GM12865 (cell line): ENCODE measurements at regions not wholly inside any gene's neighbourhood (a gene's known extent, or its start where the extent isn't known, plus 50 kb on each side); places are given as distances from the start of the nearest gene placed in this dataset.

Experiments used
- DNase-seq: peaks from one replicate; pipeline ENCODE4 v3.0.0; 2010; ENCODE audit warnings: low read depth
- H3K4me3 ChIP-seq: 2 replicates; pipeline ENCODE4 v1.5.1; 2011; ENCODE audit warnings: mild to moderate bottlenecking, low read depth, low read length, control low read depth
- TF ChIP-seq, protein P1 (sequence below): IDR thresholded peaks from 2 replicates; pipeline ENCODE4 v1.5.1; 2011; ENCODE audit warnings: low read length, control low read depth, low read depth, inconsistent platforms; ENCODE audit not compliant: insufficient read depth; ENCODE audit errors: missing control alignments

DNA sequence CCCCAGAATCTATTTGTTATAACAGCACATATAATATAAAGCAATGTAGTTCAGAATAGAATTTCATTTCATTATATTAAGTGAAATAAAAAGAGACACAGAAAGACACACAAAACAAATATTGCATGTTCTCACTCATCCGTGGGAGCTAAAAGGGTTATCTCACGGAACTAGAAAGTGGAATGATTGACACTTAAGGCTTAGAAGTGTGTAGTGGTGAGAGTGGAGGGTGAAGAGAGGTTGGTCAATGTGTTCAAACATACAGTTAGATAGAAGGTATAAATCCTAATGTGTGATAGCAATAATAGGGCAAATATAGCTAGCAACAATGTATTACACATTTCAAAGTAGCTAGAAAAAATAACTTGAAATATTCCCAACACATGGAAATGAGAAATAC is 1001.7 kb upstream of the TMPRSS15 start:
- TF ChIP-seq, protein P1, sequence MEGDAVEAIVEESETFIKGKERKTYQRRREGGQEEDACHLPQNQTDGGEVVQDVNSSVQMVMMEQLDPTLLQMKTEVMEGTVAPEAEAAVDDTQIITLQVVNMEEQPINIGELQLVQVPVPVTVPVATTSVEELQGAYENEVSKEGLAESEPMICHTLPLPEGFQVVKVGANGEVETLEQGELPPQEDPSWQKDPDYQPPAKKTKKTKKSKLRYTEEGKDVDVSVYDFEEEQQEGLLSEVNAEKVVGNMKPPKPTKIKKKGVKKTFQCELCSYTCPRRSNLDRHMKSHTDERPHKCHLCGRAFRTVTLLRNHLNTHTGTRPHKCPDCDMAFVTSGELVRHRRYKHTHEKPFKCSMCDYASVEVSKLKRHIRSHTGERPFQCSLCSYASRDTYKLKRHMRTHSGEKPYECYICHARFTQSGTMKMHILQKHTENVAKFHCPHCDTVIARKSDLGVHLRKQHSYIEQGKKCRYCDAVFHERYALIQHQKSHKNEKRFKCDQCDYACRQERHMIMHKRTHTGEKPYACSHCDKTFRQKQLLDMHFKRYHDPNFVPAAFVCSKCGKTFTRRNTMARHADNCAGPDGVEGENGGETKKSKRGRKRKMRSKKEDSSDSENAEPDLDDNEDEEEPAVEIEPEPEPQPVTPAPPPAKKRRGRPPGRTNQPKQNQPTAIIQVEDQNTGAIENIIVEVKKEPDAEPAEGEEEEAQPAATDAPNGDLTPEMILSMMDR: no peak
- no peak for DNase-seq

DNA sequence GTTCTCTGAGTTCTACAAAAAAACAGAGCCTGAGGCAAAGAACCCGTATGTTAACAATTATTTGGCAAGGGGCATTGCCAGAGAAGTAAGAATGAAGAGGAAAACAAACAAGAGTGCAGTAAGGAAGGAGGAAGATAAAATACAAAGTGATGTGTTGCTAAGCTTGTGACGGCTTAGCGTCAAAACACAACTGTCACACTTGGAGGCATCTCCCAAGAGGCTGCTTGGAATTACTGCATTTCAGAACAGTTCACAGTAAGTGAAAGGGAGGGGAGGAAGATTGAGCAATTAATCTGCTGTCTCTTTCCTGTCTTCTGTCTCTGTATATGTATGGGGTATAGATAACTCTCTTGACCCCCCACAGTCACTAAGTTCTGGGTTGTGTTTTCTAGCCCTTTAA is 1017.0 kb upstream of the TMPRSS15 start:
- DNase-seq: no peak
- no peak overlapping the region for H3K4me3 ChIP-seq
- TF ChIP-seq, protein P1: no peak

More for the DNA sequence above, 1001.7 kb upstream of the TMPRSS15 start:
- H3K4me3 ChIP-seq: no peak overlapping the region

DNA sequence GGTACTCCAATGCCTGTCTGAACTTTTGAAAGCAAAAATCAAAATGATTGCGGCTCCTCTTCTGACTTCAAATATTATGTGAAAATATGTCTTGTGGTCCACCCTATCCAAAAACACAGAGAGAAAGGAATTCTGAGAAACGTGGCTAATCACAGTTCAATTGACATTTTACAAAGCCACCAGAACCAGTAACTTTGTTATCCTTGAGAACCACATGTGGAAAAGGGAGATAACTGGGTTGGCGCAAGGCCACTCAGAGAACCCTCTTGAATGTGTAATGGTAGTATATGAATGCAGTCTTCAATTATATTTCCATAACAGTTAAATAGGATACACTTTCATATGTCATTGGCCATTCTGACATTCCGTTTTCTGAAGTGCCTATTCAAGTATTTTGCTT is 1030.0 kb upstream of the TMPRSS15 start:
- no peak overlapping the region for H3K4me3 ChIP-seq
- DNase-seq: no peak

DNA sequence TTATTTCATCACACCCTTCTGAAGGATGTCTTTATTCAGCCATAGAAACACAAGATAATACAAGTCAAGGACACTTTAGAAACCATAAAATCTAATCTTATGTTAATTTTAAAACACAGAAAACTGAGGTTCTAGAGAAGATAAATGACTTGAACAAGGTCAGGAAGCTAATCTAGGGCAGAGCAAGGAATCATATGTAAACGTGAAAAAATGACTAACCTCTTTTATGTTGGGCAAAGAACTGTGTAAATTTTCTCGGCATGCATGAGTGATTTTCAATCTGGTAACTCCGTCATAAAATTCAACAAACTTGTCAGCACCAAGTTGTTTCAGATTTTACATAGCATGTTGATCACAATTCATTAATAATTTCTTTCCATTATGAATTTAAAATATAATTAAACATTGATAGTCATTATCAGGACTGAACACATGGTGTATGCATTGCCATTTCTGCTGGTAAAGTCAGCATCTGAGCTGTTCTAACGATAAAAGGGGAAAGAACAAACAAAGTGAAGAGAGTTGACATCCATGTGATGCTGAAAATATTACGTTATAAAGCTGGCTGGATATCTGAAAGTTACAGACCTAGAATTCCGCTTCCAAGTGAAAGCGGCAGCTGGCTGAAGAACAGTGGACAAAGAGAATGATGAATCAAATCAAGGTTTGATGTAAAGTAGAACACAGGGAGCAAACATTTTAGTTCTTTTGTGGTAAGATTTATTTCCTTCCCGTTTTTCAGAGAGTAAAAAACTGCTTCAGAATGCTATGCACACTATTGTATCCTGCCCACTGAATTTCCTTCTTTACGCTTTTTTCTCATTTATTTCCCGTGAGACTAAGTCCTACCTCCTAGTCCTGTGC is 1037.4 kb upstream of the TMPRSS15 start:
- peak; percentile 15 for DNase-seq
- TF ChIP-seq, protein P1: no peak
- no peak overlapping the region for H3K4me3 ChIP-seq

More for the DNA sequence above, 1030.0 kb upstream of the TMPRSS15 start:
- TF ChIP-seq, protein P1: no peak

DNA sequence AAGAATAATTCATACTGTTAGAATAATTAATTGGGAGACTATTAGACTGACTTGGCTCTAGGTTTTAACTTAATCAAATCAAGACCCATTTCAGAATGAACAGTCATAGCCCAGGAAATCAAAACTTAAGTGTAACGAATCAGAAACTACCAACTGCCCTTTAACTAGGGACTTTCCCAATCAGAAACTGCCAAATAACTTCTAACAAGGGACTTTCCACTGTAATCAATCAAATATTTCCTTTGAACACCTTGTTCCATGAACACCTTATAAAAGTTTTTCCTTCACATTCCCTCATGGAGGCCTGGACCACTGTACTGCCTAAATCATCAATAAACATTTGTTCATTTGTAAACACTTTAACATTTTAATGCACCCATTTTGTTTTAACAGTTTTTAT is 1054.7 kb upstream of the TMPRSS15 start:
- no peak overlapping the region for H3K4me3 ChIP-seq
- DNase-seq: peak; percentile 36
- TF ChIP-seq, protein P1: no peak

DNA sequence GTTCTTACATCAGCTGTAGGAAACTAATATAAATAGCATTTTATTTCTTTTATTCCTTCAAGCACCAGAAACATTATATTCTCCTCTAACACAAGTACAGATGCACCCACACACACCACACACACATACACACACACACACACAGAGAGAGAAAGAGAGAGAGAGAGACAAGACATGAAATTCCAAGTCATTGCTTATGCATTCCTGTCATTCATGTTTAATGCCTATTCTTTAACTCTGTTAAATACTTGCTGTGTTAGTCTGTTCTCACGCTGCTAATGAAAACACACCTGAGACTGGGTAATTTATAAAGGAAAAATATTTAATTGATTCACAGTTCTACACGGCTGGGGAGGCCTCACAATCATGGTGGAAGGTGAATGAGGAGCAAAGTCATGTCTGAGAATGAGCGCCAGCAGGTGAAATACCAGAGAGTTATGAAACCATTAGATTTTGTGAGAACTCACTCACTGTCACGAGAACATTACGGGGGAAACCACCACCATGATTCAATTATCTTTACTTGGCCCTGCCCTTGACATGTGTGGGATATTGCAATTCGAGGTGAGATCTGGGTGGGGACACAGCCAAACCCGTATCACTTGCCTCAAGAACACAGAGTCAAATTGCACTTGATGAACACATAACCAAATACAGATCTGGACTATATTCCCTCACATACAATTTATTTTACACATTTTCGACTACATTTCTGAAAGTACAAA is 1058.1 kb upstream of the TMPRSS15 start:
- TF ChIP-seq, protein P1: no peak
- DNase-seq: peak; percentile 10
- no peak overlapping the region for H3K4me3 ChIP-seq
